ENCODE measurements at regions not wholly inside any gene's neighbourhood (a gene's known extent, or its start where the extent isn't known, plus 50 kb on each side); places are given as distances from the start of the nearest gene placed in this dataset.
"Not testable (repeated sequence)": the region's sequence is repeated elsewhere in the genome, so short reads cannot be mapped to it uniquely, and the experiment has no call there.

- not testable (repeated sequence) for TF ChIP-seq EZH2phosphoT487 (IDR thresholded peaks at IDR 0.05; ENCODE audit: borderline replicate concordance); POLR2A (IDR thresholded peaks at IDR 0.05; ENCODE audit: borderline replicate concordance, extremely low read depth, insufficient read depth, insufficient read length); REST (IDR thresholded peaks at IDR 0.05; ENCODE audit: low read depth); MAX (IDR thresholded peaks at IDR 0.05); EZH2 (IDR thresholded peaks at IDR 0.05); POLR2AphosphoS5 (IDR thresholded peaks at IDR 0.05; ENCODE audit: low read depth, low read length); CTCF (IDR thresholded peaks at IDR 0.05 in 2 of 3, conservative IDR thresholded peaks at IDR 0.05 in 1 of 3; ENCODE audit: borderline replicate concordance in 1 of 3, insufficient read depth in 1 of 3, low read depth in 2 of 3, low read length in 2 of 3); EGR1 (IDR thresholded peaks at IDR 0.05; ENCODE audit: low read depth); ZNF274 (IDR thresholded peaks at IDR 0.05; ENCODE audit: low read depth, low read length); ZBTB33 (IDR thresholded peaks at IDR 0.05; ENCODE audit: extremely low read depth, insufficient replicate concordance, low read length); ZFX (IDR thresholded peaks at IDR 0.05); ELF1 (IDR thresholded peaks at IDR 0.05; ENCODE audit: borderline replicate concordance, low read depth); JUND (IDR thresholded peaks at IDR 0.05)
Observed at GRCh38 chr15:20002560-20002959, 539.0 kb downstream of the GOLGA6L6 start.

All from HCT116 (cell line).